GM19463 (cell line): ENCODE measurements at regions not wholly inside any gene's neighbourhood (a gene's known extent, or its start where the extent isn't known, plus 50 kb on each side); places are given as distances from the start of the nearest gene placed in this dataset.
"Not testable (repeated sequence)": the region's sequence is repeated elsewhere in the genome, so short reads cannot be mapped to it uniquely, and the experiment has no call there.

ENCODE experiments used
- ATAC-seq: cut with Tn5 transposase; IDR thresholded peaks from one replicate; pipeline ENCODE4 v1.9.1; 2021; ENCODE audit warnings: mild to moderate bottlenecking, moderate library complexity; ENCODE audit not compliant: unreplicated experiment

GRCh38 chr20:50455245-50455644, 54.9 kb upstream of the PTPN1 start:
- not testable (repeated sequence) for ATAC-seq

GRCh38 chr20:50455656-50456451, 54.3 kb upstream of the PTPN1 start:
- no peak for ATAC-seq

- ATAC-seq = no peak
Measured at GRCh38 chr20:50456452-50457324, 53.5 kb upstream of the PTPN1 start.

- no peak for ATAC-seq
Measured at GRCh38 chr20:50459124-50459918, 50.9 kb upstream of the PTPN1 start.

GRCh38 chr20:50460115-50460607, 50.0 kb upstream of the PTPN1 start:
- no peak for ATAC-seq
